Nephron progenitor cell (in vitro differentiated cells): ENCODE measurements at regions not wholly inside any gene's neighbourhood (a gene's known extent, or its start where the extent isn't known, plus 50 kb on each side); places are given as distances from the start of the nearest gene placed in this dataset.
"Not testable (repeated sequence)": the region's sequence is repeated elsewhere in the genome, so short reads cannot be mapped to it uniquely, and the experiment has no call there.

Source experiments
- DNase-seq: peaks from one replicate; pipeline ENCODE4 v3.0.0; 2021
- H3K27ac Mint-ChIP-seq: 2 replicates; pipeline ENCODE4 v1.8.0; 2021; ENCODE audit warnings: mild to moderate bottlenecking, moderate library complexity, mixed read lengths
- H3K27me3 Mint-ChIP-seq: 2 replicates; pipeline ENCODE4 v1.8.0; 2021; ENCODE audit warnings: mild to moderate bottlenecking, low read depth, mixed read lengths; ENCODE audit not compliant: poor library complexity
- H3K36me3 Mint-ChIP-seq: 2 replicates; pipeline ENCODE4 v1.8.0; 2021; ENCODE audit warnings: low read depth, mixed read lengths
- H3K4me1 Mint-ChIP-seq: 2 replicates; pipeline ENCODE4 v1.8.0; 2021; ENCODE audit warnings: mixed read lengths
- H3K4me3 Mint-ChIP-seq: 2 replicates; pipeline ENCODE4 v1.8.0; 2021; ENCODE audit warnings: mild to moderate bottlenecking, moderate library complexity, mixed read lengths
- H3K9me3 Mint-ChIP-seq: 2 replicates; pipeline ENCODE4 v1.8.0; 2021; ENCODE audit warnings: mild to moderate bottlenecking, moderate library complexity, mixed read lengths
- CTCF ChIP-seq: fragments of 200-600 bp; sonication (generic); IDR thresholded peaks from 2 replicates; pipeline ENCODE4 v1.5.0; 2021; ENCODE audit warnings: antibody characterized with exemption

GRCh38 chr4:77355731-77356130 is 198.7 kb downstream of the CCNG2 start:
- H3K4me3 Mint-ChIP-seq = no peak overlapping the region
- H3K27me3 Mint-ChIP-seq = no peaks in the 10 kb centered on the region
- H3K9me3 Mint-ChIP-seq = no peaks in the 10 kb centered on the region
- no peak for TF ChIP-seq CTCF
- H3K27ac Mint-ChIP-seq = no peak overlapping the region
- no peaks in the 10 kb centered on the region for H3K4me1 Mint-ChIP-seq
- no peak for DNase-seq
- no peaks in the 10 kb centered on the region for H3K36me3 Mint-ChIP-seq

- Mint-ChIP-seq H3K9me3 (no peaks in the 10 kb centered on the region), H3K27ac (no peak overlapping the region), H3K36me3 (no peaks in the 10 kb centered on the region), H3K4me3 (no peak overlapping the region), H3K4me1 (no peaks in the 10 kb centered on the region), H3K27me3 (peaks cover 10% of the 10 kb centered on the region)
- TF ChIP-seq CTCF = peak; percentile 55
- DNase-seq = peak; percentile 22
These were observed 201.4 kb downstream of the CCNG2 start for GRCh38 chr4:77358315-77358928.

- H3K4me3 Mint-ChIP-seq = no peak overlapping the region
- no peaks in the 10 kb centered on the region for H3K4me1 Mint-ChIP-seq
- H3K36me3 Mint-ChIP-seq = no peaks in the 10 kb centered on the region
- DNase-seq = no peak
- no peak for TF ChIP-seq CTCF
- no peaks in the 10 kb centered on the region for H3K9me3 Mint-ChIP-seq
- peaks cover 10% of the 10 kb centered on the region for H3K27me3 Mint-ChIP-seq
- no peak overlapping the region for H3K27ac Mint-ChIP-seq
These were observed 203.4 kb downstream of the CCNG2 start for GRCh38 chr4:77360451-77360850.

- Mint-ChIP-seq H3K27me3 (peaks cover 14% of the 10 kb centered on the region), H3K4me1 (peaks cover 13% of the 10 kb centered on the region)
- H3K9me3 Mint-ChIP-seq, H3K36me3 Mint-ChIP-seq, H3K4me3 Mint-ChIP-seq, H3K27ac Mint-ChIP-seq, DNase-seq: not testable (repeated sequence)
- TF ChIP-seq CTCF = peak; percentile 29
These were observed 209.9 kb downstream of the CCNG2 start for GRCh38 chr4:77366876-77367275.

GRCh38 chr4:77367638-77368037 is 210.6 kb downstream of the CCNG2 start:
- H3K4me3 Mint-ChIP-seq = no peak overlapping the region
- TF ChIP-seq CTCF = no peak
- no peak overlapping the region for H3K27ac Mint-ChIP-seq
- no peaks in the 10 kb centered on the region for H3K9me3 Mint-ChIP-seq
- DNase-seq = no peak
- peaks cover 13% of the 10 kb centered on the region for H3K4me1 Mint-ChIP-seq
- no peaks in the 10 kb centered on the region for H3K36me3 Mint-ChIP-seq
- peaks cover 16% of the 10 kb centered on the region for H3K27me3 Mint-ChIP-seq

- Mint-ChIP-seq H3K4me3 (no peak overlapping the region), H3K27me3 (peaks cover 18% of the 10 kb centered on the region), H3K4me1 (peaks cover 4% of the 10 kb centered on the region), H3K27ac (no peak overlapping the region), H3K36me3 (no peaks in the 10 kb centered on the region), H3K9me3 (no peaks in the 10 kb centered on the region)
- DNase-seq = no peak
- TF ChIP-seq CTCF = no peak
These were observed 215.4 kb downstream of the CCNG2 start for GRCh38 chr4:77372375-77372774.
